T-cell (primary cell): ENCODE measurements at regions not wholly inside any gene's neighbourhood (a gene's known extent, or its start where the extent isn't known, plus 50 kb on each side); places are given as distances from the start of the nearest gene placed in this dataset.

ENCODE experiments used
- ATAC-seq, 4 experiments: fragments of 200-7000 bp in 3 of 4; fragments of 150-1000 bp in 1 of 4; cut with Tn5 transposase; replicated peaks in 1 of 4; 1 replicate in 3 of 4; 2 replicates in 1 of 4; pipeline ENCODE4 v1.10.0; 2021; ENCODE audit warnings: moderate library complexity in 3 of 4, mild to moderate bottlenecking in 2 of 4, moderate number of reproducible peaks in 1 of 4
- CTCF ChIA-PET, 2 donors: fragments of 300-600 bp; sonication (Branson Sonifier 250); formaldehyde crosslinking; loops; one replicate each; lab custom pipeline; 2022; ENCODE audit warnings: antibody characterized with exemption in 2 of 2; lab: Charles Lee
- POLR2A ChIA-PET, 2 donors: fragments of 300-600 bp; sonication (Branson Sonifier 250); formaldehyde crosslinking; loops; one replicate each; lab custom pipeline; 2022; ENCODE audit warnings: antibody characterized with exemption in 2 of 2; lab: Charles Lee
- DNase-seq, 35 experiments: peaks; one replicate each; pipeline versions ENCODE4 v3.0.0 to v3.0.0-alpha.2; 2013 to 2023
- H3K27ac ChIP-seq: one replicate; pipeline ENCODE4 v1.5.1; 2013; ENCODE audit warnings: low read length
- H3K27me3 ChIP-seq, 2 experiments: replicated peaks in 1 of 2; 1 replicate in 1 of 2; 2 replicates in 1 of 2; pipeline versions ENCODE4 v1.6.1 to v1.7.0; 2013; ENCODE audit warnings: low read length in 1 of 2, mixed read lengths in 1 of 2; ENCODE audit not compliant: control insufficient read depth in 2 of 2, insufficient read depth in 2 of 2; ENCODE audit errors: extremely low read depth in 1 of 2
- H3K36me3 ChIP-seq, 2 donors: 1 replicate in 1 of 2; 2 replicates in 1 of 2; pipeline versions ENCODE4 v1.6.1 to v1.7.0; 2013; ENCODE audit warnings: low read length in 1 of 2; ENCODE audit not compliant: control insufficient read depth in 2 of 2, insufficient read depth in 1 of 2; ENCODE audit errors: extremely low read depth in 1 of 2
- H3K4me1 ChIP-seq, 2 experiments: 1 replicate in 1 of 2; 2 replicates in 1 of 2; pipeline versions ENCODE4 v1.6.1 to v1.7.0; 2013; ENCODE audit warnings: low read length in 2 of 2, mixed read lengths in 1 of 2; ENCODE audit not compliant: insufficient read depth in 2 of 2, control insufficient read depth in 1 of 2; ENCODE audit errors: extremely low read depth in 1 of 2
- H3K4me3 ChIP-seq, 2 donors: 1 replicate in 1 of 2; 2 replicates in 1 of 2; pipeline versions ENCODE4 v1.5.1 to v1.7.0; 2013; ENCODE audit warnings: mild to moderate bottlenecking in 2 of 2, low read length in 1 of 2, moderate library complexity in 1 of 2; ENCODE audit not compliant: control insufficient read depth in 1 of 2; ENCODE audit errors: extremely low read depth in 1 of 2
- H3K9me3 ChIP-seq: 2 replicates; pipeline ENCODE4 v1.7.0; 2013
- H3K27ac Mint-ChIP-seq, 2 donors: one replicate each; pipeline ENCODE4 v1.8.0; 2020 to 2021; ENCODE audit warnings: mild to moderate bottlenecking in 2 of 2, mixed read lengths in 2 of 2
- H3K27me3 Mint-ChIP-seq, 2 donors: one replicate each; pipeline ENCODE4 v1.8.0; 2021 to 2022; ENCODE audit warnings: mixed read lengths in 2 of 2
- H3K36me3 Mint-ChIP-seq: one replicate; pipeline ENCODE4 v1.8.0; 2021; ENCODE audit warnings: mixed read lengths
- H3K4me1 Mint-ChIP-seq, 3 donors: one replicate each; pipeline ENCODE4 v1.8.0; 2020 to 2022; ENCODE audit warnings: mixed read lengths in 3 of 3, mild to moderate bottlenecking in 1 of 3
- H3K4me3 Mint-ChIP-seq, 3 donors: one replicate each; pipeline ENCODE4 v1.8.0; 2020 to 2022; ENCODE audit warnings: mild to moderate bottlenecking in 3 of 3, mixed read lengths in 3 of 3, moderate library complexity in 3 of 3
- H3K9me3 Mint-ChIP-seq, 3 donors: one replicate each; pipeline ENCODE4 v1.8.0; 2020 to 2022; ENCODE audit warnings: mixed read lengths in 3 of 3
- WGBS: methylation state at CpG from one replicate; pipeline ENCODE4 v1.1.5; 2013; ENCODE audit warnings: missing lambda C conversion rate; ENCODE audit not compliant: insufficient coverage; 5-methylcytosine and 5-hydroxymethylcytosine counted together

DNA sequence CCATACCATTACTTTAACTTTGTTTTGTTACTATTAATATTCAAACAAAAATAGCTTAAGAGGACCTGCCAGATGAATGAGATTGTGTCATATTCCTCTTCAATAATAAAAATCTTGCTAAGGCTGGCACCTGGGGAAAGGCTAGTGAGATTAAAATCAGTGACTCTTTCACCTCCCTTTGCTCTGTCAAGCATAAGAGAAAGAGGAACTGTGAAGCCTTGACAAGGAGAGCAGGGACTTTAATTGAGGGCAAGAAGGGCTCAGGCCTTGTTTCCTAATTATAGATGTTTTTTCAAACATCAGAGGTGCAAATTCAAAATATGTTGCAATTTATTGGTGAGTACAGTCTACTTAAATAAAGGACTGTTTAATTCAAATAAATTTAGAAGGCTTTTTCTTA, 91.7 kb downstream of the SPATA31D1 start:
- ATAC-seq (no peak), DNase-seq (no peak)
- ChIA-PET CTCF (no interaction called here), POLR2A (no interaction called here)
- Mint-ChIP-seq H3K36me3 (no peaks in the 10 kb centered on the region), H3K4me3 (no peak overlapping the region), H3K27me3 (no peaks in the 10 kb centered on the region), H3K27ac (no peak overlapping the region), H3K4me1 (no peaks in the 10 kb centered on the region), H3K9me3 (peaks cover 0 to 5% (median 0%) of the 10 kb centered on the region in 3 donors)
- Histone ChIP-seq H3K4me1 (no peaks in the 10 kb centered on the region), H3K9me3 (no peaks in the 10 kb centered on the region), H3K4me3 (no peak overlapping the region), H3K36me3 (no peaks in the 10 kb centered on the region), H3K27me3 (no peaks in the 10 kb centered on the region), H3K27ac (no peak overlapping the region)

DNA sequence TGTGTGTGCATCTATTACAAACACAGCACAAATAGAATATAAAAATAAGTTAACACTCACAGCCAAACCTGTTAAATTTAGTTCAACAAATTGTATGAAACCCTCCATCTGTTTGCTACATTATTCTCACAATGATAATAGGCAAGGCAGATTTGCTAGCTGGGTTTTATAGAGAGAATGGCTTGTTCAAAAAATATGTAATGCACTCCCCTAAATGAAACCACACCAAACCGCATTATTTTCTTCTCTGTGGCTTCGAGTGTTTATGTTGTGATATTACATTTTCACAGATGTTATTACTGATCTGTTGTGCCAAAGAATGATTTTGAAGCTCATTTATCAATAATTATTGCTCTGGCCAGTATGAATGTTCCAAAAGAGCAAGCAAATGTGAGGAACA, 92.9 kb downstream of the SPATA31D1 start:
- DNase-seq, result no peak
- H3K27me3 Mint-ChIP-seq, result no peaks in the 10 kb centered on the region
- POLR2A ChIA-PET, result no interaction called here

DNA sequence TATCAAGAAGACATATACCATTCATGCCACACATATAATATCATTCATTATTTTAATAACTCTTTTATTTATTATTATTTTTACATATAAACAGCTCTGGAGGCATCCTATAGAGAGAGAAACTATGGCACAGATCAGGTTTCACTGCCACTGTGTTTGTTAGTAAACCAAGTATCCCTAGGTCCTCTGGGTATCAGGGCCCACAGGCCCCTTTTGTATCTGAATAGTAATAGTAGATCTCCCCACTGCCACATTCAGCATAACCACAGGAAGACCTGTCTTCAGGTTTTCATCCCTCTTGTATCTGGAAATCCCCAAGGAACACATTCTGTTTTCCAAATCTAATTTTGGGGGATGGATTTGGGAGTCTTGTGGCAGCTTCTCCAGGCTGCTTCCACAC, 94.0 kb downstream of the SPATA31D1 start:
- Mint-ChIP-seq H3K4me1 (no peaks in the 10 kb centered on the region), H3K27me3 (no peaks in the 10 kb centered on the region), H3K36me3 (no peaks in the 10 kb centered on the region), H3K9me3 (peaks cover 0 to 11% (median 3%) of the 10 kb centered on the region in 3 donors), H3K27ac (no peak overlapping the region), H3K4me3 (no peak overlapping the region)
- no peaks in the 10 kb centered on the region for H3K4me1 ChIP-seq
- ChIA-PET CTCF (no interaction called here), POLR2A (no interaction called here)
- H3K36me3 ChIP-seq, result no peaks in the 10 kb centered on the region
- no peaks in the 10 kb centered on the region for H3K9me3 ChIP-seq
- no peak for ATAC-seq
- no peaks in the 10 kb centered on the region for H3K27me3 ChIP-seq
- no peak overlapping the region for H3K4me3 ChIP-seq
- no peak for DNase-seq
- H3K27ac ChIP-seq, result no peak overlapping the region

More for the DNA sequence above, 92.9 kb downstream of the SPATA31D1 start:
- no CpG with 5 or more reads among the region's 2 CpGs for WGBS
- Histone ChIP-seq H3K4me1 (no peaks in the 10 kb centered on the region), H3K9me3 (no peaks in the 10 kb centered on the region), H3K36me3 (no peaks in the 10 kb centered on the region), H3K27me3 (no peaks in the 10 kb centered on the region), H3K27ac (no peak overlapping the region), H3K4me3 (no peak overlapping the region)
- Mint-ChIP-seq H3K27ac (no peak overlapping the region), H3K36me3 (no peaks in the 10 kb centered on the region), H3K9me3 (peaks cover 0 to 10% (median 2%) of the 10 kb centered on the region in 3 donors), H3K4me3 (no peak overlapping the region), H3K4me1 (no peaks in the 10 kb centered on the region)
- ATAC-seq, result no peak
- CTCF ChIA-PET, result no interaction called here

DNA sequence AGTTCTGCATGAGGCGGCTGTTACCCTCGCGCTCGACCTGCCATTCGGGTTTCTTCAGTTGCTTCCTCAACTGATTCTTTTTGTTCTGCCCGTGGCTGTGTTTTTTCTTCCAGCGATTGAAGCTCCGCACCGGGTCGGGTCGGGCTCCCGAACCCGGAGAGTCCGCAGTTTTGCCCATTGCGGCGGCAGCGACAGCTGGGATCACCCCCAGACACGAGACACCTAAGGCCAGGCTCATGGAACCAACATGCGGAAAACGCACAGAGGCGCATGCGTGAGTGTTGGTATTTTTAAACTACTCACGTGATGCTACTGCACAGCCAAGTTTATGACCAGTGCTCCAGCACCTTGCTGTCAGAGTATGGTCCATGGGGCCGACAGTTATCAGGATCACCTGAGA, 100.0 kb downstream of the SPATA31D1 start:
- Mint-ChIP-seq H3K4me1 (peaks cover 0 to 3% (median 0%) of the 10 kb centered on the region in 3 donors), H3K9me3 (peaks cover 5 to 15% (median 6%) of the 10 kb centered on the region in 3 donors), H3K27me3 (no peaks in the 10 kb centered on the region), H3K36me3 (no peaks in the 10 kb centered on the region), H3K4me3 (no peak overlapping the region), H3K27ac (no peak overlapping the region)
- no peak overlapping the region for H3K27ac ChIP-seq
- no peaks in the 10 kb centered on the region for H3K9me3 ChIP-seq
- H3K4me3 ChIP-seq, result no peak overlapping the region
- POLR2A ChIA-PET, result no interaction called here
- 94% methylated on average over 20 of the region's 24 CpGs for WGBS
- CTCF ChIA-PET, result no interaction called here
- DNase-seq (no peak), ATAC-seq (no peak)
- no peaks in the 10 kb centered on the region for H3K27me3 ChIP-seq
- no peaks in the 10 kb centered on the region for H3K36me3 ChIP-seq
- no peaks in the 10 kb centered on the region for H3K4me1 ChIP-seq

DNA sequence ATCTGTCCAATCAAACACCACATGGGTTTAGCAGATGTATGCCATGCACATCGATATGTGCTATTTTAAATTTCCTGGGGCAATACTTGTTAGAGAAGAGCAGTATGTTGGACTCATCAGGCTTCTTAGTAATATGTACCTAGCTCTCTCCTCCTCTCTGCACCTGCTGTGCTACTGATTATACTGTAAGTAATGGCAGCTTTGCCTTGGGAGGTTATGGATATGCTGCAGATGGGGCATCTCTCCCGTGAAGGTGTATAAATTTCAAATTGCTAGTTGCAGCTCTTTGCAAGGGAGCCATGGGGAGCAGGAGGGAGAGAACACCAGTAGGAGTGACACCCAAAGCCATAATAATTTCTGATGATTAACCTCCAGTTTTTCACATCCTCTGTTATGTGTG, 101.5 kb downstream of the SPATA31D1 start:
- no peaks in the 10 kb centered on the region for H3K36me3 Mint-ChIP-seq
- Histone ChIP-seq H3K27ac (no peak overlapping the region), H3K4me3 (no peak overlapping the region), H3K4me1 (no peaks in the 10 kb centered on the region), H3K27me3 (no peaks in the 10 kb centered on the region), H3K9me3 (no peaks in the 10 kb centered on the region), H3K36me3 (no peaks in the 10 kb centered on the region)
- ATAC-seq, result no peak
- ChIA-PET POLR2A (interaction anchor here in 1 of 2 donors (0.7 kb wide), 1 partner anchor 30 kb away, joined by 3 read pairs; no protein-coding TSS in a partner anchor), CTCF (no interaction called here)
- no peak overlapping the region for H3K27ac Mint-ChIP-seq
- no peaks in the 10 kb centered on the region for H3K27me3 Mint-ChIP-seq
- DNase-seq, result no peak
- WGBS, result no CpG with 5 or more reads among the region's 2 CpGs
- H3K4me3 Mint-ChIP-seq, result no peak overlapping the region
- peaks cover 0 to 3% (median 0%) of the 10 kb centered on the region in 3 donors for H3K4me1 Mint-ChIP-seq
- H3K9me3 Mint-ChIP-seq, result peaks cover 5 to 15% (median 6%) of the 10 kb centered on the region in 3 donors

DNA sequence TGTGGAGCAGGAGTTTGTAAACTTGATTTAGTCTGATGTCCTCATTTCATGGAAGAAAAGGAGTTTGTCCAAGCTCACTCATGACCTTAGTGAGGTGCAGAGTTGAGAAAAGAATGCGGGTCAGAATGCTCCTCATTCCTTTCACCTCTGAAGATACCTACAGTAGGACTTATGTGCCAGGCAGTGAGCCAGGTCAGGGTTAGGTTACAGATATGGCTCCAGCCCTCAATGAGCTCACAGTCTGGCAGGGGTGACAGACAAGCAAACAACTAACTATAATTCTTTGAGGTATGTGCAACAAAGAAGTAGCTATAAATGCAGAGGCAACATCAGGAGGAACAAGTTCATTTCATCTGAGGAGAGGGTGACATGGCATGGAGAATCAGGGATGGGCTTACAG, 102.5 kb downstream of the SPATA31D1 start:
- Histone ChIP-seq H3K4me3 (no peak overlapping the region), H3K4me1 (no peaks in the 10 kb centered on the region), H3K27me3 (no peaks in the 10 kb centered on the region), H3K36me3 (no peaks in the 10 kb centered on the region), H3K27ac (no peak overlapping the region), H3K9me3 (no peaks in the 10 kb centered on the region)
- no CpG with 5 or more reads among the region's 1 CpG for WGBS
- no peak overlapping the region for H3K4me3 Mint-ChIP-seq
- no peaks in the 10 kb centered on the region for H3K36me3 Mint-ChIP-seq
- no peaks in the 10 kb centered on the region for H3K27me3 Mint-ChIP-seq
- CTCF ChIA-PET, result no interaction called here
- POLR2A ChIA-PET, result no interaction called here
- DNase-seq, result no peak
- H3K4me1 Mint-ChIP-seq, result peaks cover 0 to 3% (median 0%) of the 10 kb centered on the region in 3 donors
- peaks cover 6 to 14% (median 7%) of the 10 kb centered on the region in 3 donors for H3K9me3 Mint-ChIP-seq
- no peak overlapping the region for H3K27ac Mint-ChIP-seq
- ATAC-seq, result no peak

DNA sequence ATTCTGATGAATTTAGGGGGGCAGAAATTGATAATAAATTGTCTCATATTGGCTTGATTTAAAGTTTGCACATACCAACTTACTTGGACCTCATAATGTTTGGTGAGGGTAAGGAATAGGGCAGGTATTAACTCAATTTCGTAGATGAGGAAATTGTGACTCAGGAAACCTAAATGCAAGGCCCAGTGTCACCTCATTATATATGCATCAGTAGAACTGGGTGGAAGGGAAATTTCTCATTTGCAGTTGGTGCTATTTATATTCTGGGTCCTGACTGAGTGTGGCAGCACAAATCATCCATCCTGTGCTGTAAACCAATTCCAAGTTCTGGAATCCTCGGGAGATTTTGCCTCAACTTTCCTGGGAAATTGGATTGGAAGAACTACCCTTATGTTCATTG, 103.0 kb downstream of the SPATA31D1 start:
- no peak for ATAC-seq
- H3K36me3 ChIP-seq, result no peaks in the 10 kb centered on the region
- no peak overlapping the region for H3K27ac ChIP-seq
- H3K27ac Mint-ChIP-seq, result no peak overlapping the region
- no peaks in the 10 kb centered on the region for H3K27me3 ChIP-seq
- no peaks in the 10 kb centered on the region for H3K9me3 ChIP-seq
- H3K4me1 ChIP-seq, result no peaks in the 10 kb centered on the region
- H3K9me3 Mint-ChIP-seq, result peaks cover 3 to 9% (median 7%) of the 10 kb centered on the region in 3 donors
- H3K4me3 Mint-ChIP-seq, result no peak overlapping the region
- no peaks in the 10 kb centered on the region for H3K36me3 Mint-ChIP-seq
- CTCF ChIA-PET, result no interaction called here
- H3K4me1 Mint-ChIP-seq, result peaks cover 0 to 3% (median 0%) of the 10 kb centered on the region in 3 donors
- WGBS, result 67% methylated on average over 1 of the region's 2 CpGs
- POLR2A ChIA-PET, result no interaction called here
- H3K27me3 Mint-ChIP-seq, result no peaks in the 10 kb centered on the region
- DNase-seq, result no peak
- no peak overlapping the region for H3K4me3 ChIP-seq
